ENCODE measurements at regions not wholly inside any gene's neighbourhood (a gene's known extent, or its start where the extent isn't known, plus 50 kb on each side); places are given as distances from the start of the nearest gene placed in this dataset.

GRCh38 chr20:60313614-60314013, 355.4 kb downstream of the CDH26 start:
- TF ChIP-seq SIN3A (IDR thresholded peaks at IDR 0.05; ENCODE audit: borderline replicate concordance, insufficient read depth, low read length) (no peak), POLR2AphosphoS5 (IDR thresholded peaks at IDR 0.05; ENCODE audit: low read depth, low read length) (no peak), REST (IDR thresholded peaks at IDR 0.05; ENCODE audit: insufficient read depth in 1 of 2, low read depth in 2 of 2, low read length in 2 of 2) (no peak)

Measured in PFSK-1 (cell line).